ENCODE measurements at regions not wholly inside any gene's neighbourhood (a gene's known extent, or its start where the extent isn't known, plus 50 kb on each side); places are given as distances from the start of the nearest gene placed in this dataset.

GRCh38 chr4:14504162-14504561 lies 498.1 kb upstream of the CPEB2 start (continued):
- no peak for TF ChIP-seq RAD21 (IDR thresholded peaks at IDR 0.05 in 1 of 2, conservative IDR thresholded peaks at IDR 0.05 in 1 of 2; ENCODE audit: low read depth in 2 of 2, low read length in 2 of 2)
- TF ChIP-seq ATF3 (IDR thresholded peaks at IDR 0.05; ENCODE audit: insufficient read depth, low read depth, low read length) = no peak
- no peak for TF ChIP-seq RFX5 (IDR thresholded peaks at IDR 0.05; ENCODE audit: borderline replicate concordance, low read depth, low read length)
- TF ChIP-seq BRCA1 (IDR thresholded peaks at IDR 0.05; ENCODE audit: low read depth, low read length) = no peak

Measured in H1 (cell line).